Cardiac fibroblast (primary cell): ENCODE measurements at regions not wholly inside any gene's neighbourhood (a gene's known extent, or its start where the extent isn't known, plus 50 kb on each side); places are given as distances from the start of the nearest gene placed in this dataset.

Source experiments
- DNase-seq, 2 donors: peaks; one replicate each; pipeline versions ENCODE4 v3.0.0 to v3.0.0-alpha.2; 2010; ENCODE audit warnings: low read depth in 2 of 2
- H3K4me3 ChIP-seq, 2 donors: replicated peaks in 1 of 2; 1 replicate in 1 of 2; 2 replicates in 1 of 2; pipeline ENCODE4 v1.5.1; 2011; ENCODE audit warnings: low read depth in 2 of 2, low read length in 2 of 2, mild to moderate bottlenecking in 2 of 2, moderate library complexity in 1 of 2
- TF ChIP-seq, protein P1 (sequence below): IDR thresholded peaks from one replicate; pipeline ENCODE4 v1.5.1; 2011; ENCODE audit warnings: low read depth, mild to moderate bottlenecking, low read length, inconsistent platforms

GRCh38 chr4:81565142-81565870 is 93.6 kb upstream of the RASGEF1B start:
- peak; percentile 47 to 65 for DNase-seq
- H3K4me3 ChIP-seq = peak overlapping the region; percentile 19 to 30
- TF ChIP-seq, protein P1, sequence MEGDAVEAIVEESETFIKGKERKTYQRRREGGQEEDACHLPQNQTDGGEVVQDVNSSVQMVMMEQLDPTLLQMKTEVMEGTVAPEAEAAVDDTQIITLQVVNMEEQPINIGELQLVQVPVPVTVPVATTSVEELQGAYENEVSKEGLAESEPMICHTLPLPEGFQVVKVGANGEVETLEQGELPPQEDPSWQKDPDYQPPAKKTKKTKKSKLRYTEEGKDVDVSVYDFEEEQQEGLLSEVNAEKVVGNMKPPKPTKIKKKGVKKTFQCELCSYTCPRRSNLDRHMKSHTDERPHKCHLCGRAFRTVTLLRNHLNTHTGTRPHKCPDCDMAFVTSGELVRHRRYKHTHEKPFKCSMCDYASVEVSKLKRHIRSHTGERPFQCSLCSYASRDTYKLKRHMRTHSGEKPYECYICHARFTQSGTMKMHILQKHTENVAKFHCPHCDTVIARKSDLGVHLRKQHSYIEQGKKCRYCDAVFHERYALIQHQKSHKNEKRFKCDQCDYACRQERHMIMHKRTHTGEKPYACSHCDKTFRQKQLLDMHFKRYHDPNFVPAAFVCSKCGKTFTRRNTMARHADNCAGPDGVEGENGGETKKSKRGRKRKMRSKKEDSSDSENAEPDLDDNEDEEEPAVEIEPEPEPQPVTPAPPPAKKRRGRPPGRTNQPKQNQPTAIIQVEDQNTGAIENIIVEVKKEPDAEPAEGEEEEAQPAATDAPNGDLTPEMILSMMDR = no peak

DNA sequence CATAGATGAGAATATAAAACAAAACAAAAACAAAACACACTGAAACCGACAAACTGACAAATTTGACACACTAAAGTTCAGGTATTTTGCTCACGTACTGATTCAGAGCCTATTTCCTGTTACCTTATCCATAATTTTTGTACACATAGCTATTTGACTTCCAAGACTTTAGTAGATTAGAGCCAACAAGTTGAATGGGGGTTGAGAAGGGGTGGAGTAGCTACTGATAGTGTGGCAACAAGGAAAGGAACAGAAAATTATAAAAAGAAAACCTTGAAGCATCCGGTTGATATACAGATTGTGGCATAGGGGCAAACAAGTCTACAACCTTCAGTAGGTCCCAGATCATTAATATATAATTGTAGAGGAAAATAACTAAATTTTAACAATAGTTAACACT is 92.3 kb upstream of the RASGEF1B start:
- DNase-seq = no peak
- no peak overlapping the region for H3K4me3 ChIP-seq
- TF ChIP-seq, protein P1 = no peak

- TF ChIP-seq, protein P1 = no peak
- DNase-seq = no peak
- H3K4me3 ChIP-seq = no peak overlapping the region
Observed at GRCh38 chr4:81562093-81562492, 90.4 kb upstream of the RASGEF1B start.

- no peak overlapping the region for H3K4me3 ChIP-seq
- no peak for DNase-seq
- TF ChIP-seq, protein P1 = no peak
Observed at GRCh38 chr4:81557306-81557705, 85.6 kb upstream of the RASGEF1B start.

DNA sequence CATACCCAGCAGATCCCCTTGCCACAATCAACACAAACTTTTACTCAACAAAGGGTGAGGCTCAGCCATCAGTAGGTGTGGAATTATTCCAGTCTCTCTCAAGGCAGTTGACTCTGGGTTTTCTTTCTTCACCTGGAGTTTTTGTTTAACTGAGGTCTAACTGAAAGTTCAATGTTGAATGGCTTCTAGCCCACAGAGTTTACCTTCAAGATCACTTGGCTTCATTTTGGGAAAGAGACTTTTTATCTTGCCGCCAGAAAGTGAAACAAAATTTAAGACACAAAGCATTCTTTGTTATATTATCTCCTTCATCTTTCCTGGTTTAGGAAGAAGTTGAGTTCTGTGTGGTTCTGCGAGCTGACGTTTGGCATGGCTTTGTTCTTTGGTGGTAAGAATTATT is 83.8 kb upstream of the RASGEF1B start:
- no peak overlapping the region for H3K4me3 ChIP-seq
- TF ChIP-seq, protein P1 = no peak
- no peak for DNase-seq

DNA sequence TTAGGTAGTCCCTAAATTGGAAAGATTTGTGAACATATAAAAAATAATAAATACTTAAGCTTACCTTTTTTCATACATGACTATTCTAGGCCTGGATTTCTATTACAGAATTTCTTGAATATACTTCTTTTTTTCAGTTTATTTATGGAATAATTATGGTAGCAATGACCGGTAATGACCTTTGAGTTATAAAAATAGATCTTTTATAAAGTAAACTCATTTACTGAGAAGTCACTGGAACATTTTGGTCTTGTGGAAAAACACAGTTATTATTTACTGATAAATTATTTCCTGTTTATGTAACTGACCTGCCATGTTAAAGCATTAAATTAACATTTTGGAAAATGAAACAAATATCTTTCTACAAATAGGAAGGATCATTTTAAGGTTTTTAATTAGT is 80.4 kb upstream of the RASGEF1B start:
- no peak for DNase-seq
- no peak overlapping the region for H3K4me3 ChIP-seq
- TF ChIP-seq, protein P1 = no peak
